HG02678 (cell line): ENCODE measurements at regions not wholly inside any gene's neighbourhood (a gene's known extent, or its start where the extent isn't known, plus 50 kb on each side); places are given as distances from the start of the nearest gene placed in this dataset.
"Not testable (repeated sequence)": the region's sequence is repeated elsewhere in the genome, so short reads cannot be mapped to it uniquely, and the experiment has no call there.

Source experiments
- ATAC-seq: cut with Tn5 transposase; IDR thresholded peaks from one replicate; pipeline ENCODE4 v1.9.1; 2021; ENCODE audit warnings: mild to moderate bottlenecking, moderate library complexity; ENCODE audit not compliant: unreplicated experiment

GRCh38 chr2:107738266-107738665, 88.4 kb upstream of the RGPD4 start:
- ATAC-seq = no peak

DNA sequence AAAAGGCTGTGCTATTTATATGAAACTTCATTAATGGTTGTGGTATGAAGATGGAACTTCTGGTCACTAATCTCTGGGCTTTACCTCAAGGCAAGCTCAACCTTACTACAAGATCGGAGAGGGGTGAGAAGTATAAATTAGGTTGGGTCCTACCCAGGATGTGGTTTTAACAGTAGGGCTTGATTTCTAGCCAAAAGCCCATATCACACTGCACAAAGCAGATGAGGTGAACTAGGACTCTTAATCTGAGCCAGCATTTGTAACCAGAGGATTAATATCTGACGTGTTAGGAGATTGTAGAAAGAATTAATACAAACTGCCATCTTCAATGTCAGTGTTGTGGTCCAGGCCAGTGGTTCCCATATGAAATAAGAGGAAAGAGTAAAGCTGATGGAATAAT, 86.4 kb upstream of the RGPD4 start:
- ATAC-seq = no peak

DNA sequence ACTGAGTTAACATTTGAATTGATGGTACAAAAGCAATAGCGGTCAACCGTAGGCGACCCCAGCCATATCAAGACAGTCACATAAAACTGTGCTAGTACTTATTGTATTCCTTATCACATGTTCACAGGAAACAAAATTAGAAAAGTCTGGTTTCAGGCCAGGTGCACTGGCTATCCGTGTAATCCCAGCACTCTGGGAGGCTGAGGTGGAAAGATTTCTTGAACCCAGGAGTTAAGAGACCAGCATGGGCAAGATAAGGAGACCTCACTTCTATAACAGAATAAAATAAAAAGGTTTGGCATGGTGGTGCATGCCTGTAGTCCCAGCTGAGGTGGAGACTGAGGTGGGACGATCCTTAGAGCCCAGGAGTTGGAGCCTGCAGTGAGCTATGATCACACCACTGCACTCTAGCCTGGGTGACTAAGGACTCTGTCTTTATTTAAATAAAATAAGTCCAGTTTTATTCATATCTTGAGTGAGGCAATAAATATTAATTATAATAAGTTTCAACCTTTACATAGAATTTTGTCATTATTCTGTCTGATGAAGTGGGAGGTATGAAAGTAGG, 84.1 kb upstream of the RGPD4 start:
- ATAC-seq = no peak

GRCh38 chr2:107743274-107743673, 83.4 kb upstream of the RGPD4 start:
- no peak for ATAC-seq

- ATAC-seq = no peak
These were observed 81.6 kb upstream of the RGPD4 start for GRCh38 chr2:107745100-107745499.

DNA sequence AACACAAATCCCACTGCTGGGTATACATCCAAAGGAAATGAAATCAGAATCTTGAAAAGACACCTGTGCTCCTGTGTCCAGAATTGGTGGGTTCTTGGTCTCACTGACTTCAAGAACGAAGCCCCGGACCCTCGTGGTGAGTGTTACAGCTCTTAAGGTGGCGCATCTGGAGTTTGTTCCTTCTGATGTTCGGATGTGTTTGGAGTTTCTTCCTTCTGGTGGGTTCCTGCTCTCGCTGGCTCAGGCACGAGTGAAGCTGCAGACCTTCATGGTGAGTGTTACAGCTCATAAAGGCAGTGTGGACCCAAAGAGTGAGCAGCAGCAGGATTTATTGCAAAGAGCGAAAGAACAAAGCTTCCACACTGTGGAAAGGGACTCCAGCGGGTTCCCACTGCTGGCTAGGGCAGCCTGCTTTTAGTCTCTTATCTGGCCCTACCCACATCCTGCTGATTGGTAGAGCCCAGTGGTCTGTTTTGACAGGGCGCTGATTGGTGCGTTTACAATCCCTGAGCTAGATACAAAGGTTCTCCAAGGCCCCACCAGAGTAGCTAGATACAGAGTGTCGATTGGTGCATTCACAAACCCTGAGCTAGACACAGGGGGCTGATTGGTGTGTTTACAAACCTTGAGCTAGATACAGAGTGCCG, 80.0 kb upstream of the RGPD4 start:
- ATAC-seq = not testable (repeated sequence)

DNA sequence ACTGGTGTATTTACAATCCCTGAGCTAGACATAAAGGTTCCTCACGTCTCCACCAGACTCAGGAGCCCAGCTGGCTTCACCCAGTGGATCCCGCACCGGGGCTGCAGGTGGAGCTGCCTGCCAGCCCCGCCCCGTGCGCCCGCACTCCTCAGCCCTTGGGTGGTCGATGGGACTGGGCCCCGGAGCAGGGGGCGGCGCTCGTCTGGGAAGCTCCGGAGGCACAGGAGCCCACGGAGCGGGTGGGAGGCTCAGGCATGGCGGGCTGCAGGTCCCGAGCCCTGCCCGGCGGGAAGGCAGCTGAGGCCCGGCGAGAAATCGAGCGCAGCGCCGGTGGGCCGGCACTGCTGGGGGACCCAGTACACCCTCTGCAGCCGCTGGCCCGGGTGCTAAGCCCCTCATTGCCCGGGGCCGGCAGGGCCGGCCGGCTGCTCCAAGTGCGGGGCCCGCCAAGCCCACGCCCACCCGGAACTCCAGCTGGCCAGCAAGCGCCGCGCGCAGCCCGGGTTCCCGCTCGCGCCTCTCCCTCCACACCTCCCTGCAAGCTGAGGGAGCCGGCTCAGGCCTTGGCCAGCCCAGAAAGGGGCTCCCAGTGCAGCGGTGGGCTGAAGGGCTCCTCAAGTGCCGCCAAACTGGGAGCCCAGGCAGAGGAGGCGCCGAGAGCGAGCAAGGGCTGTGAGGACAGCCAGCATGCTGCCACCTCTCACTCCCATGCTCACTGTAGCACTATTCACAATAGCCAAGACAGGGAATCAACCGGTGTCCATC, 79.3 kb upstream of the RGPD4 start:
- not testable (repeated sequence) for ATAC-seq

- ATAC-seq = no peak
These were observed 78.6 kb upstream of the RGPD4 start for GRCh38 chr2:107747964-107748583.

DNA sequence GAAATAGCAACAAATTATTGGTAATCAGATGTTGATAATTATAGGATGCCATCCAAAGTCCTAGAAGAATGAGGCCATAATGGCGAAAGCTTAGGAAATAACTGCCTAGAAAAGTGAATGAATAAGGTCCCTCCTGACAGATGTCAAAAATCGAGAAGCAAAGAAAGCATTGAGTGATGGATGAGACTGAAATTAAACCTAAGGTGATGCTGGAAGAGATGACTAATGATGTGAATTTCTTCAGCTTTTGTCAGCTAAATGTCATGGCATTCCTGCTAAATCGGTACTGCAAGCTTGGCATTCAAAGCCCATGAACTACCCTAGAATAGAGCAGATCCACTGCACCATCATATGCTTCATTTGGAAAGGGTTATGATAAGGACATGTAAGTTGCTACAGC, 74.8 kb upstream of the RGPD4 start:
- no peak for ATAC-seq

GRCh38 chr2:107753806-107754205, 72.9 kb upstream of the RGPD4 start:
- not testable (repeated sequence) for ATAC-seq

DNA sequence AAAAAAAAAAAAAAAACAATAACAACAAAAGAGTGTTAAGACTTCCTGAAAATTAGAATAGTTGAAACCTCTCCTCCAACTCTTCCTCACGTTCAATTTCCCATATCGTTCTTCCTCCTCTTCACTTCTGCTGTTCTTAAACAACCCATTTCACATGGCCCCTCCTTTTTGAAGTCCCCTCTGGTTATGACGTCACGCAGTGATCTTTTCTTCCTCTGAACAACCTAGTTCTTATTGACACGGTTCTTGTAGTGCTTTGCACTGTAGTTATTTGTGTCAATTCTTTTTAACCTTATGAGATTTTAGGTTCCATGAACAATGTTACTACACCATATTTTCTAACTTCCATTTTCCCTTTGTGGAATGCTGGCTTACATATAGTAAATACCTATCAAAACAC, 69.5 kb upstream of the RGPD4 start:
- no peak for ATAC-seq

DNA sequence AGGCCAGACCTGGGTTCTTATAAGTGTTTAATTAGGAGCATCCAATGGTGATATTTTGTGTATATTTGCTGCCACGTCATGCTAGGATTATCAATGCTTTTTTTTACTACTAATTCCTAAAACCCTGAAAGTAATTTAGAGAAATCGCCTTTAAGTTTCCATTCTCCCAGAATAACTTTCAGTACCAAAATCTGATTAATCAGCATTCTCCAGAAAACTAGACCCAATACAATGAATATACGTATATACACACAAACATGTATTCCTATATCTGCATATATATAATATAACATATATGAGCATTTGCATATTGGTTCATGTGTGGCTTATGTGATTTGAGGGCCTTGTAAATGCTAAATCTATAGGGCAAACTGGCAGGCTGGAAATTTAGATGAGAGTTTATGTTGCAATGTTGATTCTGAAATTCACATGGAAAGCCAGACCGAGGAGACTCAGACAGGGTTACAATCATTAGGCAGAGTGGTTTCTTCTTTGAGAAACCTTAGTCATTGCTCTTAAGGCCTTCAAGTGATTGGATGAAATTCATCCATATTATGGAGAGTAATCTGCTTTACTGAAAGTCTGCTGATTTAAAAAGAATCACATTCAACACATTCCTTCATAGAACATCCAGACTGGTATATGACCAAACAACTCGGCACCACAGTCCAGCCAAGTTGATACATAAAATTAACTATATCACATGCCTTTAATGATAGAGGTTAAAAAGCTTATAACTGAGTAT, 65.9 kb upstream of the RGPD4 start:
- ATAC-seq = no peak

DNA sequence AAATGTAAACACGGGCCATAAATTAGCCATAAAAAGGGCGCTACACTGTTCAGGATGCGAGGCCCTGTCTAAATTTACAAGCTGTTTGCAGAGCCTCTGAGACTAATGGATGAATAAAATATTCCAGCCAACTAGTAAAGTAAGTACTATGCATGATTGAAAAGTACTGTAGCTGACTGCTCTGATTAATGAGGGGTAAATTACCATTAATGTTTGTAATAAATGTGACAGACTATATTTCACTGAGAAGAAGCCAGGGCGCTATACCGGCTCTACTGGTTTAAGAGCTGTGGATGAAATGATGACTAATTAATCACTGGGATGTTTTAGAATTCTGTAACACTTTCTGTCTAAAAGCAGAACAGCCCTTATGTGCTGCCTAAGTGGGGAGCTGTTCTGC, 54.3 kb upstream of the RGPD4 start:
- ATAC-seq = no peak

- no peak for ATAC-seq
These were observed 51.5 kb upstream of the RGPD4 start for GRCh38 chr2:107775211-107775610.

- no peak for ATAC-seq
These were observed 50.9 kb upstream of the RGPD4 start for GRCh38 chr2:107775791-107776190.

GRCh38 chr2:107776362-107776761, 50.3 kb upstream of the RGPD4 start:
- no peak for ATAC-seq
